IPS-NIHi7 (cell line): ENCODE measurements at regions not wholly inside any gene's neighbourhood (a gene's known extent, or its start where the extent isn't known, plus 50 kb on each side); places are given as distances from the start of the nearest gene placed in this dataset.

Experiments
- DNase-seq: peaks from one replicate; pipeline ENCODE4 v3.0.0; 2012; ENCODE audit warnings: mixed read lengths; ENCODE audit errors: extremely low spot score

GRCh38 chr10:50936335-50936734 is 50.9 kb upstream of the A1CF start:
- no peak for DNase-seq

GRCh38 chr10:50937230-50937907 is 51.9 kb upstream of the A1CF start:
- peak; percentile 41 for DNase-seq

GRCh38 chr10:50941629-50942028 is 56.2 kb upstream of the A1CF start:
- DNase-seq, result no peak

- no peak for DNase-seq
Observed at GRCh38 chr10:50946991-50947781, 61.8 kb upstream of the A1CF start.

- DNase-seq, result no peak
Observed at GRCh38 chr10:50951365-50951764, 65.9 kb upstream of the A1CF start.

- no peak for DNase-seq
Observed at GRCh38 chr10:50961297-50961696, 75.9 kb upstream of the A1CF start.

GRCh38 chr10:50963063-50963462 is 77.6 kb upstream of the A1CF start:
- no peak for DNase-seq

- DNase-seq, result no peak
Observed at GRCh38 chr10:50968386-50969091, 83.1 kb upstream of the A1CF start.

- DNase-seq, result no peak
Observed at GRCh38 chr10:50972591-50972990, 87.2 kb upstream of the A1CF start.

GRCh38 chr10:50981385-50981784 is 92.9 kb upstream of the PRKG1 start:
- no peak for DNase-seq

GRCh38 chr10:50981904-50982303 is 92.4 kb upstream of the PRKG1 start:
- no peak for DNase-seq

GRCh38 chr10:50982989-50983388 is 91.3 kb upstream of the PRKG1 start:
- DNase-seq, result no peak

- DNase-seq, result no peak
Observed at GRCh38 chr10:50987934-50988333, 86.4 kb upstream of the PRKG1 start.

- DNase-seq, result no peak
Observed at GRCh38 chr10:50988792-50989191, 85.5 kb upstream of the PRKG1 start.

- peak; percentile 41 for DNase-seq
Observed at GRCh38 chr10:50990568-50991455, 83.5 kb upstream of the PRKG1 start.

- peak; percentile 15 for DNase-seq
Observed at GRCh38 chr10:50991456-50992355, 82.6 kb upstream of the PRKG1 start.

- DNase-seq, result peak; percentile 23
Observed at GRCh38 chr10:50992356-50992901, 81.9 kb upstream of the PRKG1 start.

GRCh38 chr10:50992972-50993766 is 81.1 kb upstream of the PRKG1 start:
- DNase-seq, result no peak

GRCh38 chr10:50993771-50994251 is 80.5 kb upstream of the PRKG1 start:
- no peak for DNase-seq
